ENCODE measurements at regions not wholly inside any gene's neighbourhood (a gene's known extent, or its start where the extent isn't known, plus 50 kb on each side); places are given as distances from the start of the nearest gene placed in this dataset.

GRCh38 chr4:173584506-173584905 is 54.5 kb upstream of the HAND2 start:
- no peaks in the 10 kb centered on the region for H4K20me1 ChIP-seq (replicated peaks in 1 of 2; ENCODE audit: control insufficient read depth in 1 of 2, insufficient read depth in 2 of 2, low read length in 2 of 2)
- H4K5ac ChIP-seq (ENCODE audit: insufficient read length, low read depth, low read length), result no peak overlapping the region
- H2AFZ ChIP-seq (ENCODE audit: low read length), result no peak overlapping the region
- no peak overlapping the region for H2BK20ac ChIP-seq (ENCODE audit: low read length)
- no peak overlapping the region for H4K8ac ChIP-seq (ENCODE audit: extremely low read depth, insufficient read depth, low read length)
- CTCF ChIA-PET (ENCODE audit: partially characterized antibody), result interaction anchor here (1.3 to 2.3 kb wide), 2 partner anchors 78 to 168 kb away, joined by 4 to 6 read pairs; no protein-coding TSS in a partner anchor
- H3K27ac ChIP-seq (ENCODE audit: low read depth, low read length), result no peak overlapping the region
- POLR2A ChIA-PET (ENCODE audit: partially characterized antibody), result no interaction called here
- H3K36me3 ChIP-seq (ENCODE audit: control insufficient read depth in 2 of 4, insufficient read depth in 4 of 4, low read length in 3 of 4), result no peaks in the 10 kb centered on the region; a peak in 1 of 8 replicates
- H3K27me3 ChIP-seq (replicated peaks in 1 of 4; ENCODE audit: control insufficient read depth in 3 of 4, extremely low read depth in 1 of 4, insufficient read depth in 3 of 4, low read length in 3 of 4), result no peaks in the 10 kb centered on the region
- no peaks in the 10 kb centered on the region for H3K4me1 ChIP-seq (replicated peaks in 1 of 4; ENCODE audit: control insufficient read depth in 3 of 4, insufficient read depth in 4 of 4, low read length in 3 of 4)
- no peak overlapping the region for H3K4me2 ChIP-seq (ENCODE audit: insufficient read depth in 1 of 2, low read depth in 2 of 2, low read length in 2 of 2)
- no peak overlapping the region for H4K91ac ChIP-seq (replicated peaks; ENCODE audit: insufficient read length, low read length)
- no peak overlapping the region for H3K14ac ChIP-seq (ENCODE audit: insufficient read length)
- no peak overlapping the region for H3K23ac ChIP-seq (ENCODE audit: insufficient read length)
- H3K4me3 ChIP-seq (ENCODE audit: extremely low read depth in 1 of 4, insufficient read depth in 2 of 4, low read depth in 3 of 4, low read length in 4 of 4), result no peak overlapping the region
- H2AK5ac ChIP-seq (ENCODE audit: low read depth, low read length), result no peak overlapping the region
- DNase-seq (ENCODE audit: low read depth in 1 of 2, low spot score in 2 of 2), result no peak
- no peaks in the 10 kb centered on the region for H3K9me3 ChIP-seq (ENCODE audit: insufficient read depth in 2 of 2, low read depth in 1 of 2, low read length in 1 of 2)
- H3K4ac ChIP-seq (replicated peaks; ENCODE audit: insufficient read length, low read depth, low read length), result no peak overlapping the region
- no peaks in the 10 kb centered on the region for H3K79me2 ChIP-seq (ENCODE audit: control insufficient read depth in 1 of 2, insufficient read depth in 2 of 2, low read length in 2 of 2)
- no peaks in the 10 kb centered on the region for H3K79me1 ChIP-seq (ENCODE audit: low read depth, low read length)
- H3K18ac ChIP-seq (ENCODE audit: extremely low read depth, low read length), result no peak overlapping the region
- no peak overlapping the region for H3K9ac ChIP-seq (replicated peaks in 1 of 4; ENCODE audit: extremely low read depth in 1 of 4, low read depth in 3 of 4, low read length in 3 of 4)
- H2BK120ac ChIP-seq (replicated peaks; ENCODE audit: low read depth, low read length), result no peak overlapping the region
- no peak overlapping the region for H2BK12ac ChIP-seq (ENCODE audit: low read depth, low read length)
- H2BK5ac ChIP-seq (ENCODE audit: low read depth, low read length), result no peak overlapping the region
- WGBS, 2 experiments (ENCODE audit: extremely low coverage in 1 of 2, insufficient coverage in 1 of 2, insufficient read length in 1 of 2, insufficient replicate concordance in 2 of 2, low coverage in 1 of 2, low lambda C conversion rate in 2 of 2, missing lambda C conversion rate in 1 of 2), result 83% methylated on average over 4 of the region's 4 CpGs; no CpG with 5 or more reads in 1 of the 2 experiments
- H2BK15ac ChIP-seq (ENCODE audit: low read length), result no peak overlapping the region
- FAIRE-seq, result no peak
- TF ChIP-seq KDM4A (IDR thresholded peaks at IDR 0.05; ENCODE audit: low read depth, low read length, severe bottlenecking), result no peak
- no peak for TF ChIP-seq SRF (IDR thresholded peaks at IDR 0.05; ENCODE audit: low read depth, low read length)
- no peak for TF ChIP-seq BRCA1 (IDR thresholded peaks at IDR 0.05; ENCODE audit: low read depth, low read length)
- no peak for TF ChIP-seq TEAD4 (IDR thresholded peaks at IDR 0.05; ENCODE audit: low read depth, low read length)
- no peak for TF ChIP-seq MAFK (IDR thresholded peaks at IDR 0.05; ENCODE audit: low read depth, low read length)
- TF ChIP-seq SP4 (IDR thresholded peaks at IDR 0.05; ENCODE audit: low read length), result no peak
- H3K23me2 ChIP-seq (ENCODE audit: low read depth, low read length), result no peaks in the 10 kb centered on the region
- H3K56ac ChIP-seq (replicated peaks; ENCODE audit: insufficient read length, low read depth, low read length), result no peak overlapping the region
